WTC11 (cell line): ENCODE measurements at regions not wholly inside any gene's neighbourhood (a gene's known extent, or its start where the extent isn't known, plus 50 kb on each side); places are given as distances from the start of the nearest gene placed in this dataset.

Experiments
- FOXK1 ChIP-seq: sonication (generic); formaldehyde crosslinking; IDR thresholded peaks from 2 replicates; pipeline ENCODE4 v1.8.0; 2022; ENCODE audit warnings: mild to moderate bottlenecking, moderate library complexity, missing genetic modification reagents
- RELA ChIP-seq: sonication (generic); formaldehyde crosslinking; IDR thresholded peaks from 2 replicates; pipeline ENCODE4 v1.8.1; 2022; ENCODE audit warnings: missing genetic modification reagents, mild to moderate bottlenecking, borderline replicate concordance
- SP1 ChIP-seq: sonication (generic); formaldehyde crosslinking; conservative IDR thresholded peaks from 2 replicates; pipeline ENCODE4 v1.8.1; 2022; ENCODE audit warnings: missing genetic modification reagents
- TF ChIP-seq, protein P1 (sequence below): sonication (generic); formaldehyde crosslinking; IDR thresholded peaks from 2 replicates; pipeline ENCODE4 v1.8.1; 2023; ENCODE audit warnings: mild to moderate bottlenecking, missing genetic modification reagents, moderate library complexity
- TF ChIP-seq, protein P2 (sequence below): sonication (generic); formaldehyde crosslinking; conservative IDR thresholded peaks from 2 replicates; pipeline ENCODE4 v1.8.1; 2022; ENCODE audit warnings: mild to moderate bottlenecking, missing genetic modification reagents
- TF ChIP-seq, protein P3 (sequence below): fragments of 200-600 bp; IDR thresholded peaks from 2 replicates; pipeline ENCODE4 v1.8.0; 2022; ENCODE audit warnings: antibody characterized with exemption

DNA sequence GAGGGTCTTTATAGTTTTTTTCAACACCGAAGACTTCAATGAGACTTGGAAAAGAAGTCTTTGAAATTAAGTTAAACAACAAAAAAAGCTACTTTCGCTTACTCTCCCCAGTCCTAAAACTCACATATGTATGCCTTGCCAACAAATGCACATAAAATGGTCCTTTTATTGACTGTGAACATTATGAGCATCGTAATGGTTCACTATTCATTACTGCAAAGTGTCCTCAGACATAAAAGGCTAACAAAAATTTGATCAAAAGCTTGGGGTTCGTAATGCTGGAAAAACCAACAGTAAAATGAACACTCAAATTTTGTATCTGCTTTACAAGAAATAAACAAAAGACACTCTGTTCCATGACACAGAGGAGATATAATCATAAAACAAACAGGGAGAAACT lies 285.3 kb upstream of the SLC8A1 start:
- TF ChIP-seq, protein P1, sequence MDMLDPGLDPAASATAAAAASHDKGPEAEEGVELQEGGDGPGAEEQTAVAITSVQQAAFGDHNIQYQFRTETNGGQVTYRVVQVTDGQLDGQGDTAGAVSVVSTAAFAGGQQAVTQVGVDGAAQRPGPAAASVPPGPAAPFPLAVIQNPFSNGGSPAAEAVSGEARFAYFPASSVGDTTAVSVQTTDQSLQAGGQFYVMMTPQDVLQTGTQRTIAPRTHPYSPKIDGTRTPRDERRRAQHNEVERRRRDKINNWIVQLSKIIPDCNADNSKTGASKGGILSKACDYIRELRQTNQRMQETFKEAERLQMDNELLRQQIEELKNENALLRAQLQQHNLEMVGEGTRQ (CRISPR knock-in tag): no peak
- TF ChIP-seq, protein P2, sequence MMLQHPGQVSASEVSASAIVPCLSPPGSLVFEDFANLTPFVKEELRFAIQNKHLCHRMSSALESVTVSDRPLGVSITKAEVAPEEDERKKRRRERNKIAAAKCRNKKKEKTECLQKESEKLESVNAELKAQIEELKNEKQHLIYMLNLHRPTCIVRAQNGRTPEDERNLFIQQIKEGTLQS (CRISPR knock-in tag): no peak
- TF ChIP-seq FOXK1 (CRISPR knock-in tag) (no peak), RELA (CRISPR knock-in tag) (no peak), SP1 (CRISPR knock-in tag) (no peak)
- TF ChIP-seq, protein P3, sequence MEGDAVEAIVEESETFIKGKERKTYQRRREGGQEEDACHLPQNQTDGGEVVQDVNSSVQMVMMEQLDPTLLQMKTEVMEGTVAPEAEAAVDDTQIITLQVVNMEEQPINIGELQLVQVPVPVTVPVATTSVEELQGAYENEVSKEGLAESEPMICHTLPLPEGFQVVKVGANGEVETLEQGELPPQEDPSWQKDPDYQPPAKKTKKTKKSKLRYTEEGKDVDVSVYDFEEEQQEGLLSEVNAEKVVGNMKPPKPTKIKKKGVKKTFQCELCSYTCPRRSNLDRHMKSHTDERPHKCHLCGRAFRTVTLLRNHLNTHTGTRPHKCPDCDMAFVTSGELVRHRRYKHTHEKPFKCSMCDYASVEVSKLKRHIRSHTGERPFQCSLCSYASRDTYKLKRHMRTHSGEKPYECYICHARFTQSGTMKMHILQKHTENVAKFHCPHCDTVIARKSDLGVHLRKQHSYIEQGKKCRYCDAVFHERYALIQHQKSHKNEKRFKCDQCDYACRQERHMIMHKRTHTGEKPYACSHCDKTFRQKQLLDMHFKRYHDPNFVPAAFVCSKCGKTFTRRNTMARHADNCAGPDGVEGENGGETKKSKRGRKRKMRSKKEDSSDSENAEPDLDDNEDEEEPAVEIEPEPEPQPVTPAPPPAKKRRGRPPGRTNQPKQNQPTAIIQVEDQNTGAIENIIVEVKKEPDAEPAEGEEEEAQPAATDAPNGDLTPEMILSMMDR: no peak
